HT-29 (cell line): ENCODE measurements at regions not wholly inside any gene's neighbourhood (a gene's known extent, or its start where the extent isn't known, plus 50 kb on each side); places are given as distances from the start of the nearest gene placed in this dataset.
"Not testable (repeated sequence)": the region's sequence is repeated elsewhere in the genome, so short reads cannot be mapped to it uniquely, and the experiment has no call there.

ENCODE experiments used
- DNase-seq: peaks from one replicate; pipeline ENCODE4 v3.0.0-alpha.2; 2015; ENCODE audit warnings: low spot score

DNA sequence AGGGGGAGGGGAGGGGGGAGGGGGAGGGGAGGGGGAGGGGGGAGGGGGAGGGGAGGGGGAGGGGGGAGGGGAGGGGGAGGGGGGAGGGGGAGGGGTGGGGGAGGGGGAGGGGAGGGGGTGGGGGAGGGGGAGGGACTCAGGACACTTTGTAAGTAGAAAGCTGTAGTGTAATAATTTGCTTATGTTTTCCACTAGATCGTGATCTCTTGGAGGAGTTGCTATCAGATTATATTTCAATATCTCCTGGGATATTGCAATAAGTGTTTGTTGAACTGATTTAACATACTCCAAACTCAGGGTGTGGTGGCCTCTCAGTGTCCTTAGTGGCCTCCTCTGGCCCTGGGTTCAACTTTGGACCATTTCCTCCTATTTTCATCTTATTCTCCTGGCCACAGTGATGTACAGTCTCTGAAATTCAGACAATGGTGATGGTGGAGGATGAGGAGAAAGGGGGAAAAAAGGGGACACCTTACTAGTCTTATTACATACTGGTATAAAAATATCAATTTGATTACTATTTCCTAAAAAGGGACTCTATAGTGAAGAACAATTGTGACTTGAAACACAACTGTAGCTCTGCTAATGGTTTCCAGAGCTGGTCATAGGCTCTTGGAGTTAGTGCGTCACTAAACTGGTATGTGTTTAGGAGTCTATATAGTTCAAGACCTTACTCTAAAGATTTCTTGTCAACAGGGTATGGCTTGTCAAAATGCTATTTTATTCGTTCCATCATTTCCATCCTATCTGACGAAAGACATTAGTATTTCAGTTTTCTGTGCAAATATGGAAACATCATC lies 89.6 kb downstream of the DDX1 start:
- no peak for DNase-seq

DNA sequence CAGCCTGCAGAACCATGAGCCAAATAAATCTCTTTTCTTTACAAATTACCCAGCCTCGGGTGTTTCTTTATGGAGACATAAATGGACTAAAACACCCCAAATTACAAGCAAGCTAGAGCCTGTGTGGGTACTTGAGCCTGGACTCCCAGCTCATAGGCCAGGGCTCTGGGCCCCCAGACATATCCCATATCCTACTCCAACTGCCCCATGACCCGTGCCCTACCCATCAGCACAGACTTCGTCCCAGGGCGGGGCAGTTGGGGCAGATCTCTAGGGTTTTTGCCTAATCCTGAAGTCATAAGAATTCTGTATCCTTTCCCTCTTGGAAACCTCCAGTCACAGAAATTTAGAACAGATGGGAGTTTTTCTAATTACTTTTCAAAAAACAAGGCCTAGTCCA lies 90.7 kb downstream of the DDX1 start:
- no peak for DNase-seq

DNA sequence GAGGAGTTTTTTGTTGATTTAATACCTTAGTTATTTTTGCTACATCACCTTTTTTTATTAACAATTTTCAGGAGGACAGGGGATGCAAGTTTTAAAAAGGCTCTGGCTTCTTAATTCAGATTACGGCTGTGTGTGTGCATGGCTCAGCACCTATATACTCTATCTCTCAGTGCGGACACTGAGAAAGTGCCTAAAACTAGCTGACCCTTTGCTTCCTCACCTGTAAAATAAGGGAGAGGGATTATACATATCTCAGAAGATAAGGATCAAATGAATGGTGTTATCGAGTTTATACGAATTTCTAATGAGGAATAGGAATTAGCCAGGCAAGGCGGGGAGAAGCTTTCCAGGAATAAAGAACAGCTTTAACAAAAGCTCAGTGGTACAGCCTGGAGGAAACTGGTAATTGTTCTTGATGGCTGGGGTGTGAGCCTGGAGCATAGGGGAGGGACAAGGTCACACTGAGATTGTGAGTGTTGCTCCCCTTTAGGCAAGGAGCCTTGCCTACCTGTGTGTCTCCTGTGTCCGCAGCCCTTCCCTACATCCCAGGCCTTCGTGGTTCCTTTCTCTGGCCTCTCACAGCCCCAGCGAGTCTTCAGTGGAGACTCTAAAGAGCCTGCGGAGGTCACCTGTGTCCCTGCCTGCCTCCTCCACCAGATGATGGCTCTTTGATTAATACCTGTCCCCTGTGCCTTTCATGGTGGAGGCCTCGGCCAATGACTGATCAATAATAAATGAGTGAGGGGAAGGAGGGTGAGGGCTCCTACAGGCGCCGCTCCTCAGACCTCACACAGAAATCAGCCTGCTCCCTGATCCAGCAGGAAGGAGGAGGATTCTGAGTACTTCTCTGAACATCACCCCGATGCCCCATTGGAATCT lies 92.7 kb downstream of the DDX1 start:
- DNase-seq = no peak

DNA sequence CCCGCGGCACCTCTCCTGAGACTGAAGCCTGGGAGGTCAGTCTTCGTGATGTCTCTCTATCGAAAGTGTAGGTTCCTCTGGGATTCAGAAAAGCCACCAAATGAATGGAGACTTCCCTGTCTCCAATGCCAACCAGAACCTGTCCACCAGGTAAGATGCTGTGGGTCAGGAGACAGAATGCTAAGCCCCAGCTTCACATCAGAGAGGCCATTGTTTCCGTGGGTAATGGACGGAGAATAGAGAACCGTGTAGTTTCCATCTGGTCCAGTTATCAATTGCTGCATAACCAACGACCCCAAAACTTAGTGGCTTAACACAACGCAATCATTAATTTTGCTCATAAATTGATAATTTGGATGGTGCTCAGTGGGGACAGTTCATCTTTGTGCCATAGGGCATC lies 93.5 kb downstream of the DDX1 start:
- no peak for DNase-seq

DNA sequence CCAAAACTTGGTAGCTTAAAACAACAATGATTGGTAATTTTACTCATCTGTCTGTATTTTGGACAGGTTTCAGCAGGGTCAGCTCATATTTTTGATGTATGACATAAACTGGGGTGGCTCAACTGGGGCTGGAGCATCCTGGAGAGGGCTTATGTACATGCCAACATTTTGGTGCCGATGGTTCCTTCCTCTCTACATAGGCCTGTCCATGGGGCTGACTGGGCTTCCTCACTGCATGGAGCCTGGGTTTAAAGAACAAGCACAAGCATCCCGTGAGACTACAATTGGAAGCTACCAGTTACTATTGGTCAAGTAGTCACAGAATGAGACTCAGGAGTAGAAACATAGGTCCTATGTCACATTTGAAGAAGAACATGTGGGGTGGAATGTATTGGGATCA lies 95.0 kb downstream of the DDX1 start:
- no peak for DNase-seq

DNA sequence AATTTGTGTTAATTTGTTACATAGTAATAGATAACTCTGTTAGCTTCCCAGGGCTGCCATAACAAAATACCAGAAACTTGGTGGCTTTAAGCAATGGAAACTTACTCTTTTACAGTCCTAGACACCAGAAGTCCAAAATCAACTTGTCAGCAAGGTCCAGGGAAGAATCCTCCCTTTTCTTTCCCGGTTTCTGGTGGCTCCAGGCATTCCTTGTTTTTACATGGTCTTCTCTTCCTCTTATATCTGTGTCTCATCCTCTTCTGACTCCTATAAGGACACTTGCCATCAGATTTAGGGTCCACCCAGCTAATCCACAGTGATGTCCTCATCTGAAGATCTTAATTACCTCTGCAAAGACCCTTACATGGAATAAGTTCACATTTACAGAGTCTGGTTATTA lies 95.6 kb downstream of the DDX1 start:
- no peak for DNase-seq

DNA sequence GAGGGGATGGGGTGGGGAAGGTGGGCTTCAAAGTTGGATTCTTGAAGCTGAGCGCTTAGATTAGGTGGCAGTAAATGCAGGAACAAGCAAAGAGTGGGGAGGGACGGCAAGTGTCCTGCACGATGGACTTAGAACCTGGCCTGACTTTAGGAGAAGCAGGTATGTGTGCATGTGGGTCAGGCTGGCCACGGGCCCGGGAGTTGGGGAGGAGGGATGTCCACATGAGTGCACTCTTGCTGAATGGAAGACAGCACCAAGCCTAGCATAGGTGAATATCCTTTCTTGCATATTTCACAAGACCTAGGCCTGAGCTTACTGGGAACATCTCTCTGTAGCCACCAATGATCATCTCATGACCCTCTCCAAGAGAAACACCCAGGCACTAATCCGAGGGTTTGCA lies 96.1 kb downstream of the DDX1 start:
- DNase-seq = no peak

DNA sequence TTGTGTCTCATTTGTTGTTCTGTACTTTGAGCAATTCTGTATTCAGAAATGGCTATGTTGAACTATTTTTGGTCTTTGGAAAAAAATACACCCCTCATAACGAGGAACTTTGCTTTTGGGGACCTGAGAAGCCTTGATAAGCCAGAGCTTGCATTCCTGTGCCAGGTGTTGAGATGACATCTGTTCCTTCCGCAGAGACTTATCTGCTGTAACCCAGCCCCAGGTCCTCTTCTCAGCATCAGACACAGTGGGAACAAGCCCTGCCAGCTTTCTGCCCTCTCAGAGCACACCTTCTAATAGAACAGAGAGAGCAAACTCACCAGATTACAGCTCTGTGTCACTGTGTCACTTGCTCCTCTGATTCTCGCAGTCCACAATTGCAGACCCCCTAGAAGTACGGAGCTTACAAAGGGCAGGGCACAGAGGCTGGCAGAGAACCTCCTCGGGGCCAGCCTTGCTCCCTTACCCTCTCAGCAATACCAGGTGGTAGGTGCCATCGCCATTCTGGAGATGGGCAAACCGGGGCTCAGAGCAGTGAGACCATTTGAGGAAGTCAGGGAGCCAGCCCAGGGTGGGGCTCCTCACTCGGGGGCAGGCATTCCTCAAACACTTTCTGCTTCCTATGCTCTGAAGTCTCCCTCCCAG lies 97.4 kb downstream of the DDX1 start:
- DNase-seq = no peak

DNA sequence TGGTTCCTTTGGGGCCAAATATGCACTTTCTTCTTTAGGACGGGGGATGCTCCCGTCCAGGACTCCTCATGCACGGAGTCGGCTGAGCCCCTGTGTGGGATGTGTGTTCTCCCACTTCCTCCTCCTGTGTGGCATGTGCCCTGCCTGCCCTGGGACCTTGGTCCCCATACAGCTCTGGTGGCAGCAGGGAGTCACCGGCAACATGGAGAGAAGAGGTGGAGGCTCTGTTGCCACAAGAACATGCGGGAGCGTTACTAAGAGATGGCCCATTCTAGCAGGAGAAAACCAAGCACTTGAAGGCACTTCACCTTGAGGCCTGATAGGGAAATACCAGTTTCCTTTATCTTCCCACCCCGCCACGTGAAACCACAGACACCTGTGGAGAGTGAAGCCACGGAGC lies 98.0 kb downstream of the DDX1 start:
- no peak for DNase-seq

DNA sequence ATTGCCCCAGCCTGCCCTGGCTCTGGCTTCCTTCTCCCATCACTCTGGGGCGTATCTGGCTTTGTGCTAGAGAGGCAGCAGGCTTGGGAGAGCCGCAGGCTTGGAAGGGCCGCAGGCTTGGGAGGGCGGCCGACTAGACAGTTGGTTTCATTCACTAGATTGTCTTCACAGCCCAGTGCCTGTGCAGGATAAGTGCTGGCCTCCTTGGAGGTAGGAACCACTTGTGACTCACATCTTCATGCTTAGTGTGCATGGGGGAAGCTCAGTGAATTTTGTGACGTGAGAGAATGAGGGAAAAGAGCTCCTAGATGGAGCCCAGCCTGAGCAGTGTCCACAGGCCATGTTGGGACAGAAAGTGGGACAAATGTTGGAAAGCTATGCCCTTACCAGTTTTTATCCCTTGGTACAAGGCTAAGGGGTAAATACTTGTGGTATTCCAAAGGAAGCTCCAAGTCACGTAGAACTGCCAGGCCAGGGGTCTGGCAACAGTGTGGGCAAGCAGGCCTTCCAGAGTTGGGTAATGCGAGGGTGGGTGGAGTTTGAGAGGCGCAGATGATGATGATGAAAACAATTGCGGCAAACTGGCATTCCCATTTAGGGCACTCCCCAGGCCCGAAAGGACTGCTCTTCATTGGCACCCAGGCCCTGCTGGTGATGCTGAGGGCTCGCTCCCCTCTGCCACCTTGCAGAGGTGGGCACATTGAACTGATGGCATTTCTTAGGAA lies 100.1 kb downstream of the DDX1 start:
- no peak for DNase-seq

DNA sequence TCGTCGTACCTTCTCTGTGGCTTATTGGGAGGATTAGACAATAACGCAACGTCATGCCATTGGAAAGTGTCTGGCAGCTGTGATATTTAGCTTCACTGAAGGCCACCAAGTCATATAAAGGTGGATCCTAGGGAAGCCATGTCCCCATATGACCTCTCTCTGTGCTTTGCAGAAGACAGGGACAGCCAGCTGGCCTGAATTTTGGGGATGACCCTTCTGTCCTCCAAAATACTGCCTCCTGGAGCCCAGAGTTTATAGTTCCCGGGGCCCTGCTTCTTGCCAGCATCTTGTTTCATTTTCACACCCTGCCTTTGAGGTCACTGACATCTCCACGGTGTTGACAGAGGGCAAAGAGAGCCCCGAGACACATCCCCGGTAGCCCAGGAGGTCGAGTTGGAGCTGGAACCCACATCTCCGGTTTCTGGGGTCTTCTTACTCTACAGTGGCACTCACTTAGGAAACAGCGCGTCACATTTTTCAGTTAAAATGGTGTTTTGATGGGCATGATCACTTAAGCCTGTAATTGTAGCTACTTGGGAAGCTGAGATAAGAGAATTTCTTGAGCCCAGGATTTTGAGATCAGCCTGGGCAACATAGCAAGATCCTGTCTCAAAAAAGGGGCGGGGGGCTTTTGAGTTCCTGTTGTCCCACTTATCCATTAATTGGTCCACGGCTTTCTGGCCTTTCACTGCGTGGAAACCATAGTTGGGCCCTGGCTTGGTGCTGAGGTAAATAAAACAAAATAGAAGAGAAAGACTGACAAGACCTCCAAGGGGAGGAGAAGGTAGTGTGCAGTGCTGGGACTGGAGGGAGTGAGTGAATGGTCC lies 101.1 kb downstream of the DDX1 start:
- DNase-seq = no peak

DNA sequence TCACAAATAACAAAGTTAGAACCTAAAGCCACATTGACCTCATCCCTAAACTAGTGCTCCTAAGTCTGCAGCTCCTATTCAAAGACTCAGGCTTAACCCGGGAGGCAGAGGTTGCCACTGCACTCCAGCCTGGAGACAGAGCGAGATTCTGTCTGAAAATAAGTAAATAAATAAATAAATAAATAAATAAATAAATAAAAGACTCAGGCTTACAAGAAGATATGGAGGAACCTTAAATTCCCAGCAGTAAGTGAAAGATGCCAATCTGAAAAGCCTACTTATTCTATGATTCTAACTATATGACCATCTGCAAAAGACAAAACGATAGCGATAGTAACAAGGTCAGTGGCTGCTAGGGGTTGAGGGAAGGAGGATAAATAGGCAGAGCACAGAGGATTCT lies 101.7 kb downstream of the DDX1 start:
- no peak for DNase-seq

DNA sequence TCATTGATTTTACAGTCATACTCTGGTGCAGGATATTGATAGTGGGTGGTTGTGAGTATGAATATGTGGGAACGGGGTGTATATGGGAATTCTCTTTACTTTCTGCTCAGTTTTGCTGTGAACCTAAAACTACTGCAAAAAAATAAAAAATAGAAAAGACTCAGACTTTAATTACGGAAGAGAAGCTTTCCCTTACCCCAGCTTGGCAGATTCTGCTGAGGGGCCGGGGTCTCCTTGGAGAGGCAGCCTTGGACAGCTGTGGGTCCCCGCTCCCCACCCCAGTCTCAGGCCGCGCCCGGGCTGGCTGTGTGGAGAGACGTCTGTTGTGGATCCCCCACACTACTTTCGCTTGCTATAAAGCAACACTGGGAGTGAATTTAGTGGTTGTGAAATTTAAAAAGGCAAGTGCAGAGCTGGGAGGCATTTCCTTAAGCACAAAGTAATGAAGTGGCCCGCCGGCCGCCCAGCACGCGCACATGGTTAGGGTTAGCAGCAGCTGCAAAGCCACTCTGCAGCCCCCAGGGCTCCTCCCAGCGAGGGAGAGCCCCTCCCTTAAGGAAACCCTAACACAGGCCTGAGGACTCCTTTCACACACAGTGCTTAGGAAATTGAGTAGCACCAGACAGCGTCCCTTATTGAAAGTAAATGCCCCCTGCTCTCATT lies 102.4 kb downstream of the DDX1 start:
- no peak for DNase-seq

DNA sequence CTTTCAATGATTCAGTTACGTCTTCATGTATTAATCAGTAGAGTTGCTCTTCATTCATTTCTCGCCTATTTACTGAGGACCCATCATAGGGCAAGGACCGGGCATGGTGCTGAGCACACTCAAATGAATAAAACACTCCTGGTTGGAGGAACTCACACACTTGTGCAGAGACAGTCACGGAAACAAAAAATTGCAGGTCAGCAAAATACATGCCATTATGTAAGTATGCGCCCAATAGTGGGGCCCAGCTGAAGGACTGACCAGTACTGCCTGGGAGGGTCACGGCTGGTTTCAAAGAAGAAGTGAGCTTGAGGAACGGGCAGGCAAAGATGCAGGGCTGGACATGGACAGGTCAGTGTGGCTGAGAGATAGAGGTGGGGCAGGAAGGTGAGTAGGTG lies 102.9 kb downstream of the DDX1 start:
- no peak for DNase-seq

DNA sequence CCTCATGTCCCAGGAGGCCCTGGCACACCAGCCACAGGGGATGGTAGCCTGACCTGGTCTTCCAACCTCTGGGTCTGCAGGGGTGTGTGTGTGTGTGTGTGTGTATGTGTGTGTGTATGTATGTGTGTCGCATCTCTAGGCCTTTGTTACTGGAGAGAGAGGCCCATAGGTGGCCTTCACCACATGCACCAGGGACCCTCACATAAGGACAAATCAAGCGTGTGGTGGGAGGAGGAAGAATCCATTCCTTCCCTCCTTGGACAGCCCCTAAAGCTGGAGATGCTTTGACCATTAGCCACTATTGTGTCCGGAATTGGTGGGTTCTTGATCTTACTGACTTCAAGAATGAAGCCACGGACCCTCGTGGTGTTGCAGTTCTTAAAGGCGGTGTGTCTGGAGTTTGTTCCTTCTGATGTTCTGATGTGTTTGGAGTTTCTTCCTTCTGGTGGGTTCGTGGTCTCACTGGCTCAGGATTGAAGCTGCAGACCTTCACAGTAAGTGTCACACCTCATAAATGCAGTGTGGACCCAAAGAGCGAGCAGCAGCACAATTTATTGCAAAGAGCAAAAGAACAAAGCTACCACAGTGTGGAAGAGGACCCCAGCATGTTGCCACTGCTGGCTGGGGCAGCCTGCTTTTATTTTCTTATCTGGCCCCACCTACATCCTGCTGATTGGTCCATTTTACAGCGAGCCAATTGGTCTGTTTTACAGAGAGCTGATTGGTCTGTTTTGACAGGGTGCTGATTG lies 104.1 kb downstream of the DDX1 start:
- DNase-seq = no peak

DNA sequence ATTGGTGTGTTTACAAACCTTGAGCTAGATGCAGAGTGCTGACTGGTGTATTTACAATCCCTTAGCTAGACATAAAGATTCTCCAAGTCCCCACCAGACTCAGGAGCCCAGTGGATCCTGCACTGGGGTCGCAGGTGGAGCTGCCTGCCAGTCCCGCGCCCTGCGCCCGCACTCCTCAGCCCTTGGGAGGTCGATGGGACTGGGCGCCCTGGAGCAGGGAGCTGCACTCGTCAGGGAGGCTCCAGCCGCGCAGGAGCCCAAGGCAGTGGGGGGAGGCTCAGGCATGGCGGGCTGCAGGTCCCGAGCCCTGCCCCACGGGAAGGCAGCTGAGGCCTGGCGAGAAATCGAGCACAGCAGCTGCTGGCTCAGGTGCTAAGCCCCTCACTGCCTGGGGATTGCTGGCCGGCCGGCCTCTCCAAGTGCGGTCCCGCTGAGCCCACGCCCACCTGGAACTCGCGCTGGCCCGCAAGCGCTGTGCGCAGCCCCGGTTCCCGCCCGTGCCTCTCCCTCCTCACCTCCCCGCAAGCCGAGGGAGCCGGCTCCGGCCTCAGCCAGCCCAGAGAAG lies 105.0 kb downstream of the DDX1 start:
- DNase-seq = not testable (repeated sequence)

DNA sequence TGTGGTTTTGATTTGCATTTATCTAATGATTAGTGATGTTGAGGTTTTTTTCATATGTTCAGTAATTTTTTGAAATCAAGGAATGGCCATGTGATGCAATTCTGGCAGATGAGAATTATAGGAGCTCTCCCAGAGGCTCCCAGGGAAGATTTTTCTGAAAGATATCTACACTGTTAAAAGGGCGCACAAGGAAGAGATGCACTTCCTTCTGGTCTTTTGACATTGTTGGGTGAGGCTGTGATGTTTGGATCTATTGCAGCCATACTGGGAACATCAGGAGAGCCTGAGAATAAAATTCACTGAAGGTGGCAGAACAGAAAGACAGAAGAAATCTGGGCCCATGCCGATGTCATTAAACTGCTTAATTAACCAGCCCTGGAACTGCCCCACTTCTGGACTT lies 108.5 kb downstream of the DDX1 start:
- no peak for DNase-seq

DNA sequence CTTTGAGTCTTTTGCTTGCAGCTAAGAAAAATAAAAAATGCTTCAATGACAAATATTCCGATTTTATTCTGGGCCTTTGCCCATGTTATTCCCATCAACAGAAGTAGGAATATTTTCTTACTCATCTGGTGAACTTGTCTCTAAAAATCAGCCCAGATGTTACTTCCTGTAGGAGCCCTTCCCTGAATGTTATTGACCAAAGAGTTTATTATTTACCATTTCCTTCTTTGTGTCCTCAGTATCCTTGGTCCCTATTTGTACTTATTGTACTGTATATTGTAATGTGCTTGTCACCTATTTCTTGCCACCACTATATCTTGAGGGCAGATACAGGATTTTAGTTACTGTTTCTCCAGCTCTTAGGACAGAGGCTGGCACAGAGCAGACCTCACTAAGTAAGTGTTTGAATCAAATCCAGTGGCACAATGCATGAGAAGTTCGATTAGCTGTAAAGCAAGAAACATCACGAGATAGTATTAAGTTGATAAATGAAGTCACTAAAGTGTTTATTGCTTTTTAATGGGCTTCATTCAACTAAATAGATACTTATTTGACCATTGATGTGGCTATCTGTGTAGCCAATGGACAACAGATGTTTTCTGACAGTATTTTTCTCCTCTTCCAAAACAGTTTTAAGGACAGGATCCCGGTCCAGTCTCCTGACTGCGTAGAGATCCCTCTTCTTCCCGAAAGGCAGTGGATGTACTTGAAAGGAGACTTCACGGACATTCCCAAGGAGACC lies 109.1 kb downstream of the DDX1 start:
- DNase-seq = no peak
